NCI-H82 treated with DMSO at 0.1 percent for 48 hours (cell line): ENCODE measurements at regions not wholly inside any gene's neighbourhood (a gene's known extent, or its start where the extent isn't known, plus 50 kb on each side); places are given as distances from the start of the nearest gene placed in this dataset.

Experiments
- DNase-seq: peaks from one replicate; lab custom pipeline; 2025; ENCODE audit not compliant: unreplicated experiment; lab: John Stamatoyannopoulos, UW

DNA sequence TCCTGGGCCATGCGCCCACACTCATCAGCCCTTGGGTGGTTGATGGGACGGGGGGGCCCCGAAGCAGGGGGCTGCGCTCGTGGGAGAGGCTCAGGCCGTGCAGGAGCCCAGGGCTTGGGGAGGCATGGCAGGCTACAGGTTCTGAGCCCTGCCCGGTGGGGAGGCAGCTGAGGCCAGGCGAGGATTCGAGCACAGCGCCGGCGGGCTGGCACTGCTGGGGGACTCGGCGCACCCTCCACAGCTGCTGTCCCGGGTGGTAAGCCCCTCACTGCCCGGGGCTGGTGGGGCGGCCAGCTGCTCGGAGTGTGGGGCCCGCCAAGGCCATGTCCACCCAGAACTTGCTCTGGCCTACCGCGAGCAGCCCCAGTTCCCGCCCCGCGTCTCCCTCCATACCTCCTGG is 295.8 kb upstream of the SEL1L start:
- no peak for DNase-seq

DNA sequence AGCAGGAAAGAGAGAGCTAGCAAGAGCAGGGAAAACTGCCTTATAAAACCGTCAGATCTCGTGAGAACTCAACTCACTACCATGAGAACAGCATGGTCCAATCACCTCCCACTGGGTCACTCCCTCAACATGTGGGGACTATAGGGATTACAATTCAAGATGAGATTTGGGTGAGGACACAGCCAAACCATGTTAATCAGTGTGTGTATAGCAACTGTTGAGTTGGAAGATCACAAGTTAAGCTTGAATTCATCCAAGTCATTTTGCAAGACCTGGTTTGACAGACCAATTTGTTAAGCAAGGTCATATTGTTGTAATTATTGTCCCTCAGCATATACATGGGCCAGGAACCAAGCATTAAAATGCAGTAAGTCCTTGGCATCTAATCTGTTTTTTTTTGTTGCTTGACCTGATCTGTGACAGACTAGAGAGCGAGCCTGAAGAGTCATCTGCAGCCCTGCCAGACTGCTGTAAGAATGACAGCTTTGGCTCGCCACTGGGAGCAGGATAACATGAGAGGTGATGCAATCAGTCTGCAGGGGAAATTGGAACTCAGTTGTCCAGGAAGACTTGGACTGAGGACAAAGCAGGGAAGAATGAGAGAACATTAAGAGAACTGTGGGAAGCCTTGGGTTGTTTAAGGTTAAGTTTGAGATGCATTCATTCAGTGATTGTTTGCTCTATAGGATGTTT is 297.6 kb upstream of the SEL1L start:
- no peak for DNase-seq

DNA sequence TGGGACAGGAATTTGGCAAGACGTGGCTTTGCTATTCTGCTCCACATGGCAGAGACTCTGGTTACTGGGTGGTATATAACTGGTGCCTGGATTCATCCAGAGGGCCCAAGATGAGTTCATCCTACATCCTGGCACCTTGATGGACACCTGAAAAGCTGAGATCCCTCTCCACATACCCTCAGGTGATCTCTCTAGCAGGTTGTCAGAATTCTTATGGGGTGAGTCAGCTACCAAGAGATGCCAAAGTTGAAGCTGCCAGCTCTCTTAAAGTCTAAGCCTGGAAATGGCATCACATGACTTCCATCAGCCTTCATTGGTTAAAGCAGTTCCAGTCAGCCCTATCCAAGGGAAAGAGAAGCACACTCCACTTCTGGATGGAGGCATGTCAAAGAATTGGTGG is 300.7 kb upstream of the SEL1L start:
- DNase-seq, result no peak

DNA sequence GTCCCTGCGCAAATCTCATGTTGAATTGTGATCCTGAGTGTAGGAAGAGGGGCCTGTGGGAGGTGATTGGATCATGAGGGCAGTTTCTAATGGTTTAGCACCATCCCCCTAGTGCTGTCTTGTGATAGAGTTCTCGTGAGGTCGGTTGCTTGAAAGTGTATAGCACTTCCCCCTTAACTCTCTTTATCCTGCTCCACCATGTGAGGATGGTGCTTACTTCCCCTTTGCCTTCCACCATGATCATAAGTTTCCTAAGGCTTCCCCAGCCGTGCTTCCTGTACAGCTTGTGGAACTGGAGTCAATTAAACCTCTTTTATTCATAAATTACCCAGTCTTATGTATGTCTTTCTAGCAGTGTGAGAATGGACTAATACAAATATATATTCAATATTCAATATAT is 303.7 kb upstream of the SEL1L start:
- no peak for DNase-seq

DNA sequence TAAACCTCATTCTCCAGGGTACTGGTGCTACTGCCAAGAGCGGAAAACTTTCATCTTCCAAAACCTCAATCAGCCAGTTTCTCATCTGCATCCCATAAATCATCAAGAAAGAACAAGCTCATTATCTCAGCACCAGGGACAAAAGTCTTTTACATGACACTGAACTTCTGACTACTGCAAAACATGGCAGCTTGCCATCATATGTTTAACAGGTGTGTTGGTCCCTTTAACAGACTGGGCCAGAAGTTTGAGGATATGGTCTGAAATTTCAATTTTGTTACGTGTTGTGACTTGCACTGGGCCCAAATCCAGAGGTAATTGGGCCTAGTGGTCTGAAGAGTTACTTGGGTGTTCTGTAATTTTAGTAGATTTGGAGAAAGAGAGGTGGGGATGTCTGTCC is 305.4 kb upstream of the SEL1L start:
- no peak for DNase-seq

DNA sequence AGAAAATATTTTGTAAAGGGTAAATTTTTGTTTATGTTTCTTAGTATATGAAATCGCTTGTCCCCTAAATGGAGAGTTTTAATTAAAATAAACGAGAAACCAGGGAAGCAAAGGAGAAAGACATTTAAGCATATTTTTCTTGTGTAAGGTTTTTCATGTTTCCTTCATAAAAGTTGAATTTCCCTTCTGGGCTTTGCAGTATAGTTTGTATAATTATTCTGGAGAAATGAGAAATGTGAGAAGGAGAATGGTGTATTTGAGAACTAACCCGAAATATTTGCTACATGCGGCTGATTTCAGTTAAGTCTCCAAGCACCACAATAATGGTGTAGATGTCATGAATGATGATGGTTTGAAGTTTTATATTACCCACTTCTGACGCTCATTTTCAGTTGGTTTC is 307.7 kb upstream of the SEL1L start:
- no peak for DNase-seq

DNA sequence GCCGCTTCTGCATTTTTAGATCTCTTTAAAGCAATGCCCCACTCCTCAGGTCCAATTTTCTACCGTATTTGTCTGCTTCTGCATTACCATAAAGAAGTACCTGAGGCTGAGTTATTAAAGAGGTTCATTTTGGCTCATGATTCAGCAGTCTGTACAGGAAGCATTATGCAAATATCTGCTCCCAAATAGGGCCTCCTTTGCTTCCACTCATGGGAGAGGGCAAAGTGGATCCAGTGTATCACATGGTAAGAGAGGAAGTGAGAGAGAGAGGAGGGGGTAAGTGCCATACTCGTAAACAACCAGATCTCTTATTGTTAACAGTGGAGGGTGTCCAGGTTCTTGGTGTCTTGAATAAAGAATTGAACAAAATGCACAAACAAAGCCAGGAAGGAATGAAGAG is 316.1 kb upstream of the SEL1L start:
- no peak for DNase-seq

DNA sequence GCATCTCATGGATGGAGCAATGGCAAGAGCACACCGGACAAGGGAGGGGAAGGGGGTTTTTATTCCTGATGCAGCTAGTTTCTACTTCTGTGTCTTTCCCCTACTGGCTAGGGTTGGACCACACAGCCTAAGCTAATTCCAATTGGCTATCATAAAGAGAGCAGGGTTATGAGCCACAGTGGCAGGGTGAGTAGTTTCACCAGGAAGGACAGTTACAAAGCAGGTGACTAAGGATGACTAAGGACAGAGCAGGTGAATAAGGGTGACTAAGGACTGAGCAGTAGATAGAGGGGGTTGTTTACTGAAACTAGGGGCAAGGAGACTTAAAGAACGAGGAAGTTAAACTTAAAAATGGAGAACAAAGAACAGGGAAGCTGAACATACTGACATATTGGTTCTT is 321.4 kb upstream of the SEL1L start:
- DNase-seq, result no peak

DNA sequence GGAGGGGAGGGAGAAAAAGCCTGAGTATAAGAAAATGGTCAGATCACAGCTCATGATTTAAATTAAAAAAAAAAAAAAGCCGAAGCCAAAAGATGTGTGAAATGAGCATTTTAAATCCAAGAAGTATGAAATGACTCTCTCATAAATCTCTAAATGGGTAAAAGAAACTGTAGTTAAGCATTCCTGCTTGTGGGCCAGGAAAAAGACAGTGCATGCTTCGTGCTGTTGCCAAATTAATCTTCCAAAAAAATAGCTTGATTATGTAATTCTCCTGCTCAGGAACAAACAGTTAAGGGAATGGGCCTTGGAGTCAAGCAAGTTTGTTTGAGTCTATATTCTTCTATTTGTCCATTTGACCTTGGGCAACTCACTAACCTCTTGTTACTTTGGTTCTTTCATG is 325.4 kb upstream of the SEL1L start:
- no peak for DNase-seq

DNA sequence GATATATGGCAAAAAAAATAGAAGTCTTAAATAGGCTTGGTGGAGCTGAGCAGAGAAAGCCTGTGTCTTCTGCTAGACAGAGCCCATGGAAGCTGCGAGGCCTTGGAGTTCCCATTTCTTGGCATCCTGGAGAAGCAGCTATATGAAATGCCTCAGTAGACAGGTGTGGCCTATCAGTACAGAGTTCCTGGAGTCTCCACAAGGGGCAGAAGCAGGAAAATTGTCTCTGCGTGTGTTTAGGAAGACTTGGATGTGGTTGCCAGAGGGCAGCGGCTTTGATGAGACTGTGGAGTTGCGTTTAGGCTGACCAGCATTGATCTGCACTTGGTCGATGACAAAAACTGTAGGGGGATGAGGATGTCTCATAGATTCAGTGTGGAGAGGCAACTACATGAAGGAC is 334.5 kb upstream of the SEL1L start:
- no peak for DNase-seq

DNA sequence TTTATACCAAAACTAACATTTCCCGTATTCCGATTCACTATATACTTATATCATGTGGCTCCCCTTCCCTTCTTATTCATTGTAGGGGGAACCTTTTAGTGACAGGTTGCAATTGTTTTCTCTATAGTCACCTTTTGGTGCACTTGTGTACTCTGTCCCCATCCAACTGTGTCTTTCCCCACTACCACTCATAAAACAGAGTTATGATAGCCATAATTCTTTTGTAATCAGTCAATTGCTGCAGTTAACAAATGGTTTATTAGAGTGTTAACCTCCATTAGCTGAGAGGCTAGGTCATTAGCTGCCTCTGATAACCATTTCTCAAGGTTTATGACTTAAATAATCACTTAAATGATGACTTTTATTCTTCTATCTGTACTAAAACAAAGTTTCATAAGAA is 338.1 kb upstream of the SEL1L start:
- DNase-seq, result no peak

DNA sequence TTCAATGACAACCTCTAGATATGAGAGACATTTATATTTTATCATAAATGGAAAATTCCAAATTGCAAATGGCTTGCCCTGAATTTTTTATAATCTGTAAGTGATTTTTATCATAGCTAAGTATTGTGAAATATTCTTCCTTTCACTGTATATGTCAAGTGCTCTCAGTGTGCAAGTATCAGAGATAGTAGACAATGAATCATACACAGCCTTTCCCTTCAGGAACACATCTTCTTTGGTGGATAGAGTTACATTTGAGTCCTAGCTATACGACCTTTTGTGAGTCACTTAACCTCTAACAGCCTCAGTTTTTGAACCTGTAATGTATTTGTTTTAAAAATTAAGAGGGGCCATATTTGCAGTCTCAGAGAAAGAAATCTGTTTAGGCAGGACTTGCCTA is 350.7 kb upstream of the SEL1L start:
- DNase-seq, result no peak

DNA sequence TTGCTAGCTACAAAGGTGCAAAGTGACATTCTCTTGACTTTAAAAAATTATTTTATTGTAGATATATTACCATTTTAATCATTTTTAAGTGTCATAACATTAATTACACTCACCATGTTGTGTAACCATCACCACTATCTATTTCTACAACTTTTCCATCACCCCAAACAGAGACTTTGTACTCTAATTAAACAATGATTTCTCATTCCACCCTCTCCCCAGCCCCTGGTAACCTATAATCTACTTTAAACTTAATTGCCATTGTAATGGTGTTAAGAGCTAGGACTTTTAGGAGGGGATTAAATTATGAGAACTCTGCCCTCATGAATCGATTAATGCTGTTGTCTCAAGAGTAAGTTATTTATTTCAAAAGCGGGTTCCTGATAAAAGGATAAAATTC is 352.9 kb upstream of the SEL1L start:
- peak; percentile 67 for DNase-seq

DNA sequence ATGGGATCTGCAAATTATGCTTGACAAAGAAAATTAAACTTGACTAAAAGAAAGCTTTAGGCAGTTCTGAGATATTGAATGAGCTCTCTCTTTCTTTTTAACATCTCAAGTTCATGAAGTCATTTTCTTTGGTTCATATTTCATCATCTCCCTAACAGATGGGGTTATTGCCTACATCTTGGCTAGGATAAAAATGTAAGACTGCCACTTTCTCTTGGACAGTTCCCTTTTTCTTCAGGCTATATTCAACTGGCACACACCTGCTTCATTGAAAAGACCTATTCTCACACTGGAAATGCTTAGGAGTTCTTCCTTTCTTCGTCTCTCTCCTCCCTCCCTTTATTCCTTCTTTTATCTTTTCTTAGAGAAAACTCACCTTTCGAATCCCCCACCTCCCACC is 355.9 kb upstream of the SEL1L start:
- no peak for DNase-seq

DNA sequence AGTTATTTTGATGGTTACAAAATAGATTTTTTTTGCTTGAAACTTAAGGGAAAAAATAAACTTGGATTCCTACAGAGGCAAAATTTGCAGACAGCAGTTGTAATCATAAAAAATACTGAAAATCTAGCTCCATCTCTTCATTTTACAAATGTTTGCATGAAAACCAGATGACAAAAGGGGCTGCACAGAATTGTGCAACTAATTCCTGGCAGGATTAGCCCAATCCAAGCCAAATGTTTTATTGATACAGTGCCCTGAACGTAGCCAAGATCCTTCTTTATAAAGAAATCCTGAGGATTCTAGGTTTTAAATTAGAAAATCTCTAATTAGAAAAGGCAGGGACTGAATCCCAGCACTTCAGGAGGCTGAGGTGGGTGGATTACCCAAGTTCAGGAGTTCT is 356.4 kb upstream of the SEL1L start:
- DNase-seq, result no peak

DNA sequence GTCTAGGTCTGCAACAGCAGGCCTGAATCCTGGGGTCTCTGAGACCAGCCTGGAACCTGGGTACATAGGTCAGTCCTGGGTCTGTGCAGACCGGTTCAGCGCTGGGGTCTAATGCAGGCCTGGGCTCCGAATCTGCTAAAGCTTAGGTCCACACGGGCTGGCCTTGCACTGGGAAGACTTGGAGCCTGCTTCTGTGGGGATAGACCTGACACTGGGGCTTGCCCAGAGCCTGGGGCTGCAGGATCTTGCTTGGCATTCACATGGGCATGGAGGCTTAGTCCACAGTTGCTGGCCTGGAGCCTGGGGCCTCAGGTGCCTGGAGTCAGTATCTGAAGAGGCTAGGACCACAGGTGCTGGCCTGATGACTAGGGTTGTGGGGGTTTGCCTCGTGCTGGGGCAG is 369.8 kb upstream of the SEL1L start:
- no peak for DNase-seq

DNA sequence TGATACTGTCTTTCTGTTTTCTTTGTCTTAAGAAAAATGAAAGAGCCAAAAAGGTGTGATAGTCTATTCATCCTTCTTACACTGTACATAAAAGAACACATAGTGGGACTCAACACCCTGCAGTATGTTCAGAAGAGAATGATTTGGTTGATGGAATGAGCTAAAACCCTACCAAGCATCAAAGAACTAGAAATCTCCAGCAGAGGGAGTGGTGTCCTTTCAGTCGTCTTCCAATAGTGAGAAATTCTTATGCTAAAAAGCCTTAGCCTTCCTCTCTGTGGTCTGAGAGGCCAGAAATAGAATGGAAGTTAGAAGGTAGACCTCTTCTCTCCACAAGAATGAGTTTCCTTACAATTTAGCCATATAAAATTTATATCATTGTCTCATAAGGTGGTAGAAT is 393.4 kb upstream of the SEL1L start:
- no peak for DNase-seq

DNA sequence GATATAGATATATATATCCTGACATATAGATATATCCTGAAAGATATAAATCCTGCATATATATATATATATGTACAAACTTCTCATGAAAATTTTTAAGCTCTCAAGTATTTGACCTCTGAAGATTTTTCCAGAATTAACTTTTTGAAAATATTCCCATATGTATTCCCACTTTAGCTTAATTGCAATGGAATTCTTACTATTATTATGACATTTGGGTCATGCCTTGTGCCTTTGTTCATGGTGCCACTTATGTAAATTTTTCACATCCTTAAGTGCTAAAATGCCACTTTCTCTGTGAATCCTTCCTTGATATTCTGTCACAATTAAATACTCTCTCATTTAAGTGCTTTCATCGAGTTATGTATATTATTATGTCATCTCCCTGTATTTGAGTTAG is 398.2 kb upstream of the SEL1L start:
- no peak for DNase-seq

DNA sequence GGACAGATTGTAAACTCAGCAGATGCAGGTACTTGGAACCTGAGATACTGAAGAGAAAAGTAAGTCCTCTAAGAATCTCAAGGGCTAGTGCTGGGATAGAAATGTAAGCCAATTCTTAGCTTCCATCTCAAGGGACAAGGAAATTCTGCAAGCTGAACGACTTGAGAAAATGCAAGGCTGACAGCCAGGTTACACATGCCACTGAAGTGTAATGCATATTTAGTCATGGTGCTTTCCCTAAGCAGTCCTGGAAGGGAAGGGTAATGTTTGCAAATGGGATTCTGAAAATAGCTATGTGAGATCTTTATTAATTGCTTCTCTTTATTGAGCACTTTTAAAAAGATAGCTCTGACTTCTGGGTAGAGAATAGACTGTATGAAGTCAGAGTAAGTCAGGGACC is 402.7 kb upstream of the SEL1L start:
- DNase-seq, result no peak

DNA sequence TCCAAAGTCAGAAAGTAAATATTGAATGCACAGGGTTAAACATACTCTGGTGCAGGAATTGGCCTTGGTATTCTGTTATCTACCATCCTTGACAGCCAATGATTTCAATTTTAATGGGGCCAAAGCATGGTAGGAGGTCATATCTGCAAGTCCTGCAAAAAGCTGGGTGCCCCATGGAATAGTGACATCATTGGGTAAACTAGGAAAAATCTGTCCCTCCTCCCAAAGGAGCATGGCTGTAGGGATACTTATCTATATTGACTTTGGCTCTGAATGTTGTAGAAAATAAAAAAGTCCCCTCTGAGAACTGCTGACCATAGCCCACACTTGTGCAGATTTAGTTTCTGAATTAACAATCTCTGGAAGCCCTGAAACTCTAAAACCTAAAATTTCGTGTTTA is 403.2 kb upstream of the SEL1L start:
- DNase-seq, result no peak

DNA sequence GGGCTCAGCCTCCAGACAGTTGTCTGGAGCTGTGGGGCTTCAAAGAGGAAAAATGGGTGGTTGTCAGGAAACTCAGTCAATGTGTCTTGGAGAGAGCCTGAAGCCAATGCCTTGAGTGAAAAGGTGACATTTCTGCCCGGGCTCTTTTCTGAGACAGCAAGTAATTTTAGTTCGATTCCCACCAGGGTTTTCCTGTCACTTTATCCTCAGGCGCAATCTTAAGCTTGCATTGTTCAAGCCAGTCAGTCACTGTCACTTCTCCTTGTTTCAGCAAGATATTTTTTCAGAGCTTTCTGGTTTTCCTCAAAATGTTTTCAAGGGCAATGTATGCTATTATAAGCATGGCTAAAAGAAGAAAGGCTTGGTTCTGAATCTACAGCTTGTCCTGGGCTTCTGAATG is 404.7 kb upstream of the SEL1L start:
- no peak for DNase-seq

DNA sequence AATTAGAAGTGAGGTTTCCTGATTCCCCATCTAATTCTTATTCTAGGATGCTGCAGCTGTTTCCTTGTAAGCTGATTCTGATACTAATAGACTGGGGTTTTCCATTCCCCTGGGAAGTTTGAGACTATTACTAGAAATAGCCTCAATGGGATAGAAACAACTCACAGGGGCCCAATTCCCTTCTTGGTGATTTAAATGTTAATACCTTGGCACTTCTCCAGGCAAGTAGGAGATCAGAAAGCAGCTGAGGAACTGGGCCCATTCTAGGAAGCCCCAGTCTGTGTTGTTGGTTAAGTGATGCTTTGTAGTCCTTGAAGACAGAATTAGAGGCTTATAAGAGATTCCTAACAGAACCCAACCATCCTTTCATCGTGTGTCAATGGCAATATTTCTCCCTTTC is 407.0 kb upstream of the SEL1L start:
- DNase-seq, result peak; percentile 75

DNA sequence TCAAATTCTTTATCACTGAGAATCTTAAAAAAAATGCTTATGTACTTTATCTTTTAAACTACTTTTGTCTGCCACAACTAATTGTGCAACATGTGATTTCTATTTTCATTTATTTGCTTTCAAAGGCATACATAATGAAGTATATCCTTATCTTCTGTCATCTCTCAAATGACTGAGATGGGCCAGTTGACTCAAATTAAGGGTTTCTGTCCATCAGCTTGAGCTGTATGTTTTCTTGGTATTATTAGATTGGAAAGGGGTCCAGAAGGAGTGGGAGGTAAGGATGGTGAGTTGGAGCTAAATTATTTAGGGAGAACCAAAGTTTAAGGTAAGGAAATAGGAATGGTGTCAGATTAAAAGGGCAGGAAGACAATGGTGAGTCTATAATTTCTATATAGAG is 408.4 kb upstream of the SEL1L start:
- DNase-seq, result no peak

DNA sequence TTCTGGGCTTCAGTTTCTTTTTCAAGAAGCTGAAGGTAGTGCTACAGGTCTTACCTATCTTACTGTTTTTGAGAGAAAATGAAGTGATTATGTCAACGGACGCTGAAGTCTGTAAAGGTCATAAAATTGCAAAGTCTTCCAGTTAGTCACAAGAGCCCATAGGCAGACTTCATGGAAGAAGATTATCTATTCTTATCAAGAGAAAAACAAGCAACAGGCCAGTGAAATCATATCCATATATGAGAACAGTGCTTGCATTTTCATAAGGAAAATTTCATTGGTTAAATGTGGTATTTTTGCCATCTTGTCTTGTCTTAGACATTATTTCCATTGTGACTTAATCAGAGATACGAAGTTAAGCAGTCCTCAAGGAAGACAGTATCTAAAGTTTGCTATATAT is 412.7 kb upstream of the SEL1L start:
- no peak for DNase-seq
